ENCODE measurements at regions not wholly inside any gene's neighbourhood (a gene's known extent, or its start where the extent isn't known, plus 50 kb on each side); places are given as distances from the start of the nearest gene placed in this dataset.

DNA sequence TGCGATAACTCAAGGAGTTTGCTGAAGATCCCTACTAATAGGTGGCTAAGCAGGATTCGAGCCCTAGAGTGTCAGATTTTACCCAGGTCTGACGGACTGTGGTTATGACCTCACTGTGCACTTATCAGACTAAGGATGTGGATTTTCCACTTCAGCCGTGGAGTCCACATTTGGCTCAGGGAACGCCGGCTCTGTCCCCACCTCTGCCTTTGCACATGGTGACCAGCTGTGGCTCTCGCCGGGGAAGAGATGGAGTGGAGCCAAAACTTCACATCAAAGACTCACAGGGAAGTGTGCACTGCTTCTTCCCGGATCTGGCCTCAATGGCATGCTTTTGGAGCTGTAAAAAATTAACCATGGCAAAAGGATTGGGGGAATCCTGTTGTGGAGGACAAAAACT, 249.3 kb upstream of the APCDD1 start:
- Histone ChIP-seq H3K4me3 (ENCODE audit: severe bottlenecking) (no peak overlapping the region), H3K9me3 (ENCODE audit: severe bottlenecking) (no peaks in the 10 kb centered on the region), H3K27me3 (ENCODE audit: insufficient read depth, poor library complexity, severe bottlenecking) (no peaks in the 10 kb centered on the region), H3K36me3 (ENCODE audit: low read depth) (no peaks in the 10 kb centered on the region), H3K4me1 (ENCODE audit: insufficient read depth, poor library complexity, severe bottlenecking) (no peaks in the 10 kb centered on the region), H3K27ac (ENCODE audit: poor library complexity, severe bottlenecking) (no peak overlapping the region)
- TF ChIP-seq, protein P1, sequence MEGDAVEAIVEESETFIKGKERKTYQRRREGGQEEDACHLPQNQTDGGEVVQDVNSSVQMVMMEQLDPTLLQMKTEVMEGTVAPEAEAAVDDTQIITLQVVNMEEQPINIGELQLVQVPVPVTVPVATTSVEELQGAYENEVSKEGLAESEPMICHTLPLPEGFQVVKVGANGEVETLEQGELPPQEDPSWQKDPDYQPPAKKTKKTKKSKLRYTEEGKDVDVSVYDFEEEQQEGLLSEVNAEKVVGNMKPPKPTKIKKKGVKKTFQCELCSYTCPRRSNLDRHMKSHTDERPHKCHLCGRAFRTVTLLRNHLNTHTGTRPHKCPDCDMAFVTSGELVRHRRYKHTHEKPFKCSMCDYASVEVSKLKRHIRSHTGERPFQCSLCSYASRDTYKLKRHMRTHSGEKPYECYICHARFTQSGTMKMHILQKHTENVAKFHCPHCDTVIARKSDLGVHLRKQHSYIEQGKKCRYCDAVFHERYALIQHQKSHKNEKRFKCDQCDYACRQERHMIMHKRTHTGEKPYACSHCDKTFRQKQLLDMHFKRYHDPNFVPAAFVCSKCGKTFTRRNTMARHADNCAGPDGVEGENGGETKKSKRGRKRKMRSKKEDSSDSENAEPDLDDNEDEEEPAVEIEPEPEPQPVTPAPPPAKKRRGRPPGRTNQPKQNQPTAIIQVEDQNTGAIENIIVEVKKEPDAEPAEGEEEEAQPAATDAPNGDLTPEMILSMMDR (IDR thresholded peaks at IDR 0.05; ENCODE audit: poor library complexity, severe bottlenecking), result no peak
- ATAC-seq (ENCODE audit: low read depth), result no peak
- no peak for DNase-seq (ENCODE audit: low spot score)

DNA sequence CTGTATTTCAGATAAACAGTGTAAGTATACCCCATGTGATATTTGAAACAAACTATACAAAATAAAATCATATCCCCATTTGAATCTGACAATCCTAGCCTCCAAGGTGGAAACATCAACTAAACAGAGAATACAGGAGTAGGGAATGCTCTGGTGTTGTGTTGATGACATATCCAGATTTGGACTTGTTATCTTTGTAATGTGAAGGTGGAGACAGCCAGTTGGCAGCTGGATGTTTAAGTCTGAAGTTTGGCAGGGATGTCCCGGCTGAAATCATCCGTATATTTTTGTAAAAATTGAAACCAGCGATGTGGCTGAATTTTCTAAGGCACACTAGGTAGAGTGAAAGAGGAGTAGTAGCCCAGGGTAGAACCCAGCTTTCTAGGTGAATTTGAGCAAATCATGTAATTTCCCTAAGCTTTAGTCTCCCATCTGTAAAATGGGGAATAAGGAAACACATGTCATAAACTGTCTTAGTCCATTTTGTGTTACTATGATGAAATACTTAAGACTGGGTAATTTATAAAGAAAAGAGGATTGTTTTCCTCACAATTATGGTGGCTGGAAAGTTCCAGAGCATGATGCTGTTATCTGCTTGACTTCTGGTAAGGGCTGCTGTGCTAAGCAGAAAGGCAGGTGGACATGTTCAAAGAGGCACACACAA, 246.6 kb upstream of the APCDD1 start:
- H3K27me3 ChIP-seq (ENCODE audit: insufficient read depth, poor library complexity, severe bottlenecking), result no peaks in the 10 kb centered on the region
- TF ChIP-seq, protein P1 (IDR thresholded peaks at IDR 0.05; ENCODE audit: poor library complexity, severe bottlenecking), result no peak
- H3K9me3 ChIP-seq (ENCODE audit: severe bottlenecking), result no peaks in the 10 kb centered on the region
- DNase-seq (ENCODE audit: low spot score) (no peak), ATAC-seq (ENCODE audit: low read depth) (no peak)
- H3K4me1 ChIP-seq (ENCODE audit: insufficient read depth, poor library complexity, severe bottlenecking), result no peaks in the 10 kb centered on the region
- H3K4me3 ChIP-seq (ENCODE audit: severe bottlenecking), result no peak overlapping the region
- no peak overlapping the region for H3K27ac ChIP-seq (ENCODE audit: poor library complexity, severe bottlenecking)
- H3K36me3 ChIP-seq (ENCODE audit: low read depth), result no peaks in the 10 kb centered on the region

DNA sequence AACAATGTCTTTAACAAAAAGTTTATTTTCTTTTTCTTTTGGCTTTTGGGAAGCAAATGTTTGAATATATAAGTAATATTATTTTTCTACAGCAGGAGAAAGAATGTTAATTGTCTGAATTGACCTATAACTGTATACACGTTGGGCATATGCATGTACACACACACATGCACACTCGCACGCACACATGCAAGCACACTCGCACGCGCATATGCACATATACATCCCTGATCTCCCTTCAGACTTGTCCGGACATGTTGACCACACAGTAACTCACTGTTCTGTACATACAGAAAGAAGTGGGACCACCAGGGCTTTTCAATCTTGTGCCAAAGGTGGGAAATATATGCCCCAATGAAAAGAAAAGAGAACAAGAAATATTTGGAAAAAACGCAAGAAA, 245.1 kb upstream of the APCDD1 start:
- Histone ChIP-seq H3K27me3 (ENCODE audit: insufficient read depth, poor library complexity, severe bottlenecking) (no peaks in the 10 kb centered on the region), H3K9me3 (ENCODE audit: severe bottlenecking) (no peaks in the 10 kb centered on the region), H3K4me3 (ENCODE audit: severe bottlenecking) (no peak overlapping the region), H3K27ac (ENCODE audit: poor library complexity, severe bottlenecking) (no peak overlapping the region), H3K4me1 (ENCODE audit: insufficient read depth, poor library complexity, severe bottlenecking) (peaks cover 8% of the 10 kb centered on the region), H3K36me3 (ENCODE audit: low read depth) (no peaks in the 10 kb centered on the region)
- ATAC-seq (ENCODE audit: low read depth) (no peak), DNase-seq (ENCODE audit: low spot score) (no peak)
- TF ChIP-seq, protein P1 (IDR thresholded peaks at IDR 0.05; ENCODE audit: poor library complexity, severe bottlenecking), result no peak

DNA sequence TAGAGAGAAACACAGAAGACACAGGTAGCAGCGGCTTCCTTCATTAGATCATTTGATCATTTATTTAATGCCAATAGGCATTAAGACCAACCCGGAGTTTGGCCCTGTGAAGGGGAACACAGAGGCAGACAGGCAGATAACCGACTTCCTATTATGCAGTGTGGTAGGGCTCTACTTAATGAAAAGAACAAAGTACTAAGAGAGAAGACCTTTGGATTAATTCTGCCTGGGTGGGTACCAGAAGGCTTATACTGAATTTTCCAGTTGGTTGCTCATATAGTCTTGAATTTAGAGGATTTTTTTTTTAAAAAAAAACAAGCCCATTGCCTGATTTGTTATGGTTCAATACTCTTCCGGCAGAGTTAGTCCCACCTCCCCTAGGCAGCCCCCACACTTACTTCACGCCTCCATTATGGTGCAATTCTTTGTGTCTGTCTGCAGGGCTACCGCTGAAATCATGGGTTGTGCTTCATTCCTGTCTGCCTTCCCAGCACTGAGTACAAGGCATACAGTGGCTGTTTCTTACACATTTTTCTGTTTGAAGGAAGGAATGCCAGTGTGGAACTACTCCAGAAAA, 244.3 kb upstream of the APCDD1 start:
- no peaks in the 10 kb centered on the region for H3K27me3 ChIP-seq (ENCODE audit: insufficient read depth, poor library complexity, severe bottlenecking)
- TF ChIP-seq, protein P1 (IDR thresholded peaks at IDR 0.05; ENCODE audit: poor library complexity, severe bottlenecking), result no peak
- ATAC-seq (ENCODE audit: low read depth) (no peak), DNase-seq (ENCODE audit: low spot score) (no peak)
- H3K4me3 ChIP-seq (ENCODE audit: severe bottlenecking), result no peak overlapping the region
- no peaks in the 10 kb centered on the region for H3K9me3 ChIP-seq (ENCODE audit: severe bottlenecking)
- no peak overlapping the region for H3K27ac ChIP-seq (ENCODE audit: poor library complexity, severe bottlenecking)
- no peaks in the 10 kb centered on the region for H3K36me3 ChIP-seq (ENCODE audit: low read depth)
- peaks cover 8% of the 10 kb centered on the region for H3K4me1 ChIP-seq (ENCODE audit: insufficient read depth, poor library complexity, severe bottlenecking)

DNA sequence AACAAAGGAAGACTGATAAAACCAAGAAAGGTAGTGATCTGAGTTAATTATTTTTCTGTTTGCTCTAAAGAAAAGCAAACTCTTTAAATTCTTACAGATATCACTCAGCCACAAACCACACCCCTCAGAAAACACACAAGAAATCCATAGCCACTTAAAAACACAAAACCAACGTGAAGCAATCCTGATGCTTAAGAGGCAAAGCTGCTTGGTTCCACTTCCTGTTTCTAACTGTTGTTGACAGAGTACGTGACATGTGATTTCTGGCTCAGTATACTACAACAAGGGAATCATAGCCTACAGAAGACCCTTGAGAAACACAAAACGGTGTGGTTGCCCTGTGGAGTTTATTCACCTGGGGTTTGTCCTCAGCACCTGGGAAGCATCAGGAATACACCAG, 240.9 kb upstream of the APCDD1 start:
- DNase-seq (ENCODE audit: low spot score) (no peak), ATAC-seq (ENCODE audit: low read depth) (peak; percentile 46; the same call in 1 of the 3 replicates)
- Histone ChIP-seq H3K27me3 (ENCODE audit: insufficient read depth, poor library complexity, severe bottlenecking) (no peaks in the 10 kb centered on the region), H3K36me3 (ENCODE audit: low read depth) (no peaks in the 10 kb centered on the region), H3K27ac (ENCODE audit: poor library complexity, severe bottlenecking) (no peak overlapping the region), H3K4me3 (ENCODE audit: severe bottlenecking) (no peak overlapping the region), H3K4me1 (ENCODE audit: insufficient read depth, poor library complexity, severe bottlenecking) (peaks cover 8% of the 10 kb centered on the region), H3K9me3 (ENCODE audit: severe bottlenecking) (no peaks in the 10 kb centered on the region)
- TF ChIP-seq, protein P1 (IDR thresholded peaks at IDR 0.05; ENCODE audit: poor library complexity, severe bottlenecking), result no peak

All from RWPE2 (cell line).